ENCODE measurements at regions not wholly inside any gene's neighbourhood (a gene's known extent, or its start where the extent isn't known, plus 50 kb on each side); places are given as distances from the start of the nearest gene placed in this dataset.

DNA sequence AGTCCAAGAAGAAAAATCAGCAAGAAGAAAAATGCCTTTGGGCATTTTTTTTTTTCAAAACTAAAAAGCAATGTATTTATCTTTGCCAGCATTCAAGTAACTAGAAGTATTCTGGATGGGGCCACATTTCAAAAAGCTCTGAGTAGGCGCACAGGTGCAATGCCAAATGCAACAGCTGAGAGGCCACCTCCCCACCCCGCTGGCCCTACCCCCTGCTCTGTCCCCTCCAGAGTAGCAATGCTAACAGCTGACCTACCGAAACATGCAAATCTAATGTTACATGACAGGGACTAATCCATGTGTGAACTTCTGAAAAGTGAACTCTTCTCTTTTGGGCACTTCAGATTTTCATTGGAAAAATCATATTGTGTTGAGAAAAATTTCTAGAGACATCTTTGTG lies 153.7 kb upstream of the SLC38A2 start:
- WGBS, 2 experiments (ENCODE audit: insufficient coverage in 1 of 2, insufficient read length in 1 of 2): 93 to 95% methylated on average over 3 of the region's 3 CpGs
- no peak for DNase-seq
- TF ChIP-seq, protein P1, sequence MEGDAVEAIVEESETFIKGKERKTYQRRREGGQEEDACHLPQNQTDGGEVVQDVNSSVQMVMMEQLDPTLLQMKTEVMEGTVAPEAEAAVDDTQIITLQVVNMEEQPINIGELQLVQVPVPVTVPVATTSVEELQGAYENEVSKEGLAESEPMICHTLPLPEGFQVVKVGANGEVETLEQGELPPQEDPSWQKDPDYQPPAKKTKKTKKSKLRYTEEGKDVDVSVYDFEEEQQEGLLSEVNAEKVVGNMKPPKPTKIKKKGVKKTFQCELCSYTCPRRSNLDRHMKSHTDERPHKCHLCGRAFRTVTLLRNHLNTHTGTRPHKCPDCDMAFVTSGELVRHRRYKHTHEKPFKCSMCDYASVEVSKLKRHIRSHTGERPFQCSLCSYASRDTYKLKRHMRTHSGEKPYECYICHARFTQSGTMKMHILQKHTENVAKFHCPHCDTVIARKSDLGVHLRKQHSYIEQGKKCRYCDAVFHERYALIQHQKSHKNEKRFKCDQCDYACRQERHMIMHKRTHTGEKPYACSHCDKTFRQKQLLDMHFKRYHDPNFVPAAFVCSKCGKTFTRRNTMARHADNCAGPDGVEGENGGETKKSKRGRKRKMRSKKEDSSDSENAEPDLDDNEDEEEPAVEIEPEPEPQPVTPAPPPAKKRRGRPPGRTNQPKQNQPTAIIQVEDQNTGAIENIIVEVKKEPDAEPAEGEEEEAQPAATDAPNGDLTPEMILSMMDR (conservative IDR thresholded peaks at IDR 0.05): no peak
- no peak overlapping the region for H3K4me3 ChIP-seq (ENCODE audit: low read length)
- H3K4me1 Mint-ChIP-seq: no peaks in the 10 kb centered on the region
- no peak overlapping the region for H3K9ac ChIP-seq (ENCODE audit: extremely low read depth, low read length, poor library complexity, severe bottlenecking)
- peaks cover 4% of the 10 kb centered on the region for H3K9me3 Mint-ChIP-seq
- H3K27me3 ChIP-seq (ENCODE audit: control insufficient read depth, insufficient read depth, low read length, poor library complexity, severe bottlenecking): no peaks in the 10 kb centered on the region
- H3K27ac Mint-ChIP-seq: no peak overlapping the region
- no peaks in the 10 kb centered on the region for H3K36me3 ChIP-seq (ENCODE audit: control insufficient read depth, insufficient read depth, low read length)
- no peak overlapping the region for H3K4me3 Mint-ChIP-seq
- H3K36me3 Mint-ChIP-seq (ENCODE audit: low read depth): no peaks in the 10 kb centered on the region
- no peaks in the 10 kb centered on the region for H3K27me3 Mint-ChIP-seq (ENCODE audit: insufficient read depth)
- H3K9me3 ChIP-seq (ENCODE audit: control insufficient read depth, low read length): peaks cover 2% of the 10 kb centered on the region
- no peaks in the 10 kb centered on the region for H3K4me1 ChIP-seq (ENCODE audit: control insufficient read depth, insufficient read depth, low read length)
- no peak overlapping the region for H3K27ac ChIP-seq (ENCODE audit: low read depth, low read length)

- WGBS, 2 experiments (ENCODE audit: insufficient coverage in 1 of 2, insufficient read length in 1 of 2): 88 to 92% methylated on average over 1 to 2 of the region's 2 CpGs
- H3K4me1 Mint-ChIP-seq: no peaks in the 10 kb centered on the region
- H3K9me3 Mint-ChIP-seq: peaks cover 4% of the 10 kb centered on the region
Observed at GRCh38 chr12:46524778-46525177, 152.2 kb upstream of the SLC38A2 start.

GRCh38 chr12:46523863-46524770 lies 151.5 kb upstream of the SLC38A2 start:
- H3K27me3 Mint-ChIP-seq (ENCODE audit: insufficient read depth): no peaks in the 10 kb centered on the region
- H3K9ac ChIP-seq (ENCODE audit: extremely low read depth, low read length, poor library complexity, severe bottlenecking): no peak overlapping the region
- DNase-seq: no peak
- H3K36me3 Mint-ChIP-seq (ENCODE audit: low read depth): no peaks in the 10 kb centered on the region
- no peaks in the 10 kb centered on the region for H3K27me3 ChIP-seq (ENCODE audit: control insufficient read depth, insufficient read depth, low read length, poor library complexity, severe bottlenecking)
- H3K4me3 Mint-ChIP-seq: no peak overlapping the region
- TF ChIP-seq, protein P1 (conservative IDR thresholded peaks at IDR 0.05): no peak
- no peaks in the 10 kb centered on the region for H3K36me3 ChIP-seq (ENCODE audit: control insufficient read depth, insufficient read depth, low read length)
- H3K9me3 ChIP-seq (ENCODE audit: control insufficient read depth, low read length): no peaks in the 10 kb centered on the region
- H3K9me3 Mint-ChIP-seq: peaks cover 2% of the 10 kb centered on the region
- WGBS, 2 experiments (ENCODE audit: insufficient coverage in 1 of 2, insufficient read length in 1 of 2): 92 to 93% methylated on average over 7 to 10 of the region's 10 CpGs
- no peak overlapping the region for H3K27ac ChIP-seq (ENCODE audit: low read depth, low read length)
- no peak overlapping the region for H3K27ac Mint-ChIP-seq
- peaks cover 3% of the 10 kb centered on the region for H3K4me1 Mint-ChIP-seq
- no peaks in the 10 kb centered on the region for H3K4me1 ChIP-seq (ENCODE audit: control insufficient read depth, insufficient read depth, low read length)
- H3K4me3 ChIP-seq (ENCODE audit: low read length): no peak overlapping the region

More at GRCh38 chr12:46524778-46525177, 152.2 kb upstream of the SLC38A2 start:
- no peaks in the 10 kb centered on the region for H3K4me1 ChIP-seq (ENCODE audit: control insufficient read depth, insufficient read depth, low read length)
- H3K4me3 ChIP-seq (ENCODE audit: low read length): no peak overlapping the region
- H3K36me3 ChIP-seq (ENCODE audit: control insufficient read depth, insufficient read depth, low read length): no peaks in the 10 kb centered on the region
- no peak for DNase-seq
- H3K9me3 ChIP-seq (ENCODE audit: control insufficient read depth, low read length): no peaks in the 10 kb centered on the region
- Mint-ChIP-seq H3K27ac (no peak overlapping the region), H3K4me3 (no peak overlapping the region), H3K36me3 (ENCODE audit: low read depth) (no peaks in the 10 kb centered on the region), H3K27me3 (ENCODE audit: insufficient read depth) (no peaks in the 10 kb centered on the region)
- H3K27me3 ChIP-seq (ENCODE audit: control insufficient read depth, insufficient read depth, low read length, poor library complexity, severe bottlenecking): no peaks in the 10 kb centered on the region
- TF ChIP-seq, protein P1 (conservative IDR thresholded peaks at IDR 0.05): no peak
- H3K9ac ChIP-seq (ENCODE audit: extremely low read depth, low read length, poor library complexity, severe bottlenecking): no peak overlapping the region
- H3K27ac ChIP-seq (ENCODE audit: low read depth, low read length): no peak overlapping the region
